Mesenchymal stem cell (in vitro differentiated cells and primary cell): ENCODE measurements at regions not wholly inside any gene's neighbourhood (a gene's known extent, or its start where the extent isn't known, plus 50 kb on each side); places are given as distances from the start of the nearest gene placed in this dataset.

Experiments
- DNase-seq: peaks from one replicate; pipeline ENCODE4 v3.0.0-alpha.2; 2013
- H2AFZ ChIP-seq: one replicate; pipeline ENCODE4 v1.6.1; 2013; ENCODE audit warnings: low read depth, mild to moderate bottlenecking, control low read depth, inconsistent platforms, low read length, moderate library complexity
- H2AK5ac ChIP-seq: 2 replicates; pipeline ENCODE4 v1.6.1; 2013; ENCODE audit warnings: low read length, moderate library complexity, mild to moderate bottlenecking, inconsistent platforms; ENCODE audit not compliant: severe bottlenecking
- H2BK120ac ChIP-seq: one replicate; pipeline ENCODE4 v1.6.1; 2013; ENCODE audit warnings: low read depth, mild to moderate bottlenecking, inconsistent platforms, low read length, moderate library complexity
- H2BK12ac ChIP-seq, 2 experiments: one replicate each; pipeline ENCODE4 v1.6.1; 2013; ENCODE audit warnings: inconsistent platforms in 2 of 2, low read length in 2 of 2, mild to moderate bottlenecking in 2 of 2, moderate library complexity in 2 of 2, control low read depth in 1 of 2
- H2BK15ac ChIP-seq: one replicate; pipeline ENCODE4 v1.6.1; 2013; ENCODE audit warnings: mild to moderate bottlenecking, low read depth, inconsistent platforms; ENCODE audit not compliant: poor library complexity, severe bottlenecking
- H2BK5ac ChIP-seq: 2 replicates; pipeline ENCODE4 v1.6.1; 2013; ENCODE audit warnings: low read depth, mild to moderate bottlenecking, low read length, control low read depth, inconsistent platforms; ENCODE audit not compliant: poor library complexity, severe bottlenecking
- H3K14ac ChIP-seq, 2 experiments: one replicate each; pipeline ENCODE4 v1.6.1; 2013; ENCODE audit warnings: inconsistent platforms in 2 of 2, low read length in 2 of 2, control low read depth in 1 of 2, mild to moderate bottlenecking in 1 of 2, moderate library complexity in 1 of 2
- H3K18ac ChIP-seq, 2 experiments: one replicate each; pipeline ENCODE4 v1.6.1; 2013; ENCODE audit warnings: inconsistent platforms in 2 of 2, low read length in 2 of 2, control low read depth in 1 of 2, low read depth in 1 of 2, mild to moderate bottlenecking in 1 of 2
- H3K23ac ChIP-seq, 2 experiments: one replicate each; pipeline ENCODE4 v1.6.1; 2013; ENCODE audit warnings: inconsistent platforms in 2 of 2, low read length in 2 of 2, mild to moderate bottlenecking in 2 of 2, moderate library complexity in 2 of 2, control low read depth in 1 of 2
- H3K27ac ChIP-seq: 2 replicates; pipeline ENCODE4 v1.5.1; 2013; ENCODE audit warnings: mild to moderate bottlenecking, moderate library complexity, low read length, control low read depth, inconsistent platforms; ENCODE audit not compliant: poor library complexity, severe bottlenecking
- H3K27me3 ChIP-seq, 2 experiments: 2 replicates each; pipeline versions ENCODE4 v1.6.1 to v1.7.0; 2013; ENCODE audit warnings: low read length in 2 of 2, mild to moderate bottlenecking in 2 of 2, moderate library complexity in 2 of 2, control low read depth in 1 of 2, inconsistent platforms in 1 of 2; ENCODE audit not compliant: control insufficient read depth in 1 of 2, insufficient read depth in 1 of 2
- H3K36me3 ChIP-seq, 2 experiments: 2 replicates each; pipeline versions ENCODE4 v1.6.1 to v1.7.0; 2013; ENCODE audit warnings: low read length in 2 of 2, control low read depth in 1 of 2, inconsistent platforms in 1 of 2, low read depth in 1 of 2, mild to moderate bottlenecking in 1 of 2; ENCODE audit not compliant: insufficient read depth in 2 of 2, control insufficient read depth in 1 of 2
- H3K4ac ChIP-seq, 2 experiments: one replicate each; pipeline ENCODE4 v1.6.1; 2013; ENCODE audit warnings: inconsistent platforms in 2 of 2, low read length in 2 of 2, mild to moderate bottlenecking in 2 of 2, moderate library complexity in 2 of 2, control low read depth in 1 of 2, low read depth in 1 of 2
- H3K4me1 ChIP-seq: 2 replicates; pipeline ENCODE4 v1.6.1; 2013; ENCODE audit warnings: low read depth, low read length, control low read depth; ENCODE audit not compliant: control insufficient read depth, insufficient read depth
- H3K4me2 ChIP-seq: 2 replicates; pipeline ENCODE4 v1.6.1; 2013; ENCODE audit warnings: low read length, mild to moderate bottlenecking, inconsistent platforms; ENCODE audit not compliant: poor library complexity, severe bottlenecking
- H3K4me3 ChIP-seq, 2 experiments: 2 replicates each; pipeline versions ENCODE4 v1.5.1 to v1.7.0; 2013; ENCODE audit warnings: low read length in 2 of 2, mild to moderate bottlenecking in 2 of 2, control low read depth in 1 of 2, low read depth in 1 of 2; ENCODE audit not compliant: insufficient read depth in 1 of 2
- H3K79me1 ChIP-seq: replicated peaks from 2 replicates; pipeline ENCODE4 v1.6.1; 2013; ENCODE audit warnings: mild to moderate bottlenecking, control low read depth, low read length, inconsistent platforms; ENCODE audit not compliant: poor library complexity, severe bottlenecking
- H3K9ac ChIP-seq: 2 replicates; pipeline ENCODE4 v1.7.0; 2013; ENCODE audit warnings: mild to moderate bottlenecking, low read length, moderate library complexity
- H3K9me3 ChIP-seq: 2 replicates; pipeline ENCODE4 v1.7.0; 2013; ENCODE audit warnings: mild to moderate bottlenecking, low read length; ENCODE audit not compliant: control insufficient read depth
- H4K8ac ChIP-seq: one replicate; pipeline ENCODE4 v1.6.1; 2013; ENCODE audit warnings: inconsistent platforms, mild to moderate bottlenecking, low read length, moderate library complexity
- H4K91ac ChIP-seq: one replicate; pipeline ENCODE4 v1.6.1; 2013; ENCODE audit warnings: mild to moderate bottlenecking, low read length, inconsistent platforms
- WGBS: methylation state at CpG from one replicate; pipeline ENCODE4 v1.1.7; 2013; ENCODE audit warnings: mixed read lengths; 5-methylcytosine and 5-hydroxymethylcytosine counted together

- H2BK5ac ChIP-seq = no peak overlapping the region
- H3K4me3 ChIP-seq = no peak overlapping the region
- WGBS = 84% methylated on average over 7 of the region's 7 CpGs
- no peak overlapping the region for H3K9ac ChIP-seq
- no peak overlapping the region for H3K14ac ChIP-seq
- H2AFZ ChIP-seq = no peak overlapping the region
- no peaks in the 10 kb centered on the region for H3K79me1 ChIP-seq
- H4K8ac ChIP-seq = no peak overlapping the region
- no peak overlapping the region for H3K4ac ChIP-seq
- H3K18ac ChIP-seq = no peak overlapping the region
- no peak overlapping the region for H3K23ac ChIP-seq
- no peak overlapping the region for H2BK12ac ChIP-seq
- no peak for DNase-seq
- no peak overlapping the region for H4K91ac ChIP-seq
- H3K4me2 ChIP-seq = no peak overlapping the region
- H3K36me3 ChIP-seq = no peaks in the 10 kb centered on the region
- H2AK5ac ChIP-seq = no peak overlapping the region
- no peak overlapping the region for H2BK120ac ChIP-seq
- peaks cover 0 to 25% of the 10 kb centered on the region in 2 experiments for H3K27me3 ChIP-seq
- H3K4me1 ChIP-seq = peaks cover 8% of the 10 kb centered on the region
- H3K9me3 ChIP-seq = peaks cover 10% of the 10 kb centered on the region
- no peak overlapping the region for H3K27ac ChIP-seq
- H2BK15ac ChIP-seq = no peak overlapping the region
Observed at GRCh38 chr3:59430341-59430740, 380.5 kb upstream of the CFAP20DC start.

- no peak overlapping the region for H4K91ac ChIP-seq
- H3K79me1 ChIP-seq = no peaks in the 10 kb centered on the region
- no peak overlapping the region for H3K18ac ChIP-seq
- peaks cover 0 to 25% of the 10 kb centered on the region in 2 experiments for H3K27me3 ChIP-seq
- no peak overlapping the region for H3K23ac ChIP-seq
- no peak overlapping the region for H3K4me2 ChIP-seq
- 85% methylated on average over 2 of the region's 2 CpGs for WGBS
- no peak overlapping the region for H2BK12ac ChIP-seq
- H2AK5ac ChIP-seq = no peak overlapping the region
- H3K9ac ChIP-seq = no peak overlapping the region
- DNase-seq = peak; percentile 18
- no peak overlapping the region for H3K4ac ChIP-seq
- no peak overlapping the region for H2BK120ac ChIP-seq
- H3K14ac ChIP-seq = no peak overlapping the region
- H2BK15ac ChIP-seq = no peak overlapping the region
- no peak overlapping the region for H3K27ac ChIP-seq
- peaks cover 10% of the 10 kb centered on the region for H3K4me1 ChIP-seq
- peaks cover 10% of the 10 kb centered on the region for H3K9me3 ChIP-seq
- no peaks in the 10 kb centered on the region for H3K36me3 ChIP-seq
- H3K4me3 ChIP-seq = no peak overlapping the region
- H4K8ac ChIP-seq = no peak overlapping the region
- H2AFZ ChIP-seq = no peak overlapping the region
- no peak overlapping the region for H2BK5ac ChIP-seq
Observed at GRCh38 chr3:59429198-59429597, 379.4 kb upstream of the CFAP20DC start.

- Histone ChIP-seq H3K4me2 (no peak overlapping the region), H3K9me3 (no peaks in the 10 kb centered on the region), H2BK5ac (no peak overlapping the region), H3K18ac (peak overlapping the region; percentile 68 to 94), H4K8ac (no peak overlapping the region), H2BK12ac (peak overlapping the region; percentile 44 to 98), H2BK120ac (peak overlapping the region; percentile 88), H4K91ac (no peak overlapping the region), H3K36me3 (no peaks in the 10 kb centered on the region), H3K14ac (no peak overlapping the region), H3K79me1 (no peaks in the 10 kb centered on the region), H3K4me1 (peaks cover 8% of the 10 kb centered on the region), H2AK5ac (no peak overlapping the region), H3K27ac (no peak overlapping the region), H2BK15ac (no peak overlapping the region), H3K4me3 (no peak overlapping the region), H3K4ac (peak overlapping the region in 1 of 2 experiments; percentile 77), H3K27me3 (peaks cover 0 to 29% of the 10 kb centered on the region in 2 experiments), H3K9ac (no peak overlapping the region), H2AFZ (no peak overlapping the region), H3K23ac (no peak overlapping the region)
- peak; percentile 76 for DNase-seq
- WGBS = 26% methylated on average over 4 of the region's 10 CpGs
Observed at GRCh38 chr3:59426821-59427565, 377.2 kb upstream of the CFAP20DC start.

GRCh38 chr3:59425942-59426341 is 376.1 kb upstream of the CFAP20DC start:
- no peak overlapping the region for H2BK15ac ChIP-seq
- H3K79me1 ChIP-seq = no peaks in the 10 kb centered on the region
- no peak overlapping the region for H3K9ac ChIP-seq
- H3K9me3 ChIP-seq = no peaks in the 10 kb centered on the region
- H4K8ac ChIP-seq = peak overlapping the region; percentile 47
- no peak for DNase-seq
- H3K27me3 ChIP-seq = peaks cover 0 to 37% of the 10 kb centered on the region in 2 experiments
- peak overlapping the region; percentile 68 to 94 for H3K18ac ChIP-seq
- peak overlapping the region; percentile 57 for H2BK120ac ChIP-seq
- peaks cover 8% of the 10 kb centered on the region for H3K4me1 ChIP-seq
- peak overlapping the region; percentile 76 for H2AK5ac ChIP-seq
- peak overlapping the region; percentile 87 for H4K91ac ChIP-seq
- H3K14ac ChIP-seq = no peak overlapping the region
- no peak overlapping the region for H2AFZ ChIP-seq
- 62% methylated on average over 4 of the region's 5 CpGs for WGBS
- peak overlapping the region; percentile 36 for H3K27ac ChIP-seq
- H3K4me3 ChIP-seq = no peak overlapping the region
- H2BK12ac ChIP-seq = peak overlapping the region; percentile 44 to 98
- H3K36me3 ChIP-seq = no peaks in the 10 kb centered on the region
- no peak overlapping the region for H3K4me2 ChIP-seq
- H3K4ac ChIP-seq = peak overlapping the region; percentile 69 to 92
- no peak overlapping the region for H2BK5ac ChIP-seq
- no peak overlapping the region for H3K23ac ChIP-seq
